Endothelial cell of umbilical vein (primary cell): ENCODE measurements at regions not wholly inside any gene's neighbourhood (a gene's known extent, or its start where the extent isn't known, plus 50 kb on each side); places are given as distances from the start of the nearest gene placed in this dataset.

ENCODE experiments used
- EZH2 ChIP-seq: IDR thresholded peaks from 2 replicates; pipeline ENCODE4 v1.6.1; 2012; ENCODE audit warnings: borderline replicate concordance, low read depth, mild to moderate bottlenecking, moderate library complexity, low read length, inconsistent platforms; ENCODE audit not compliant: severe bottlenecking
- FOS ChIP-seq: IDR thresholded peaks from 2 replicates; pipeline ENCODE4 v1.6.1; 2011; ENCODE audit warnings: mild to moderate bottlenecking, low read length, moderate library complexity, borderline replicate concordance; ENCODE audit not compliant: insufficient read depth
- GATA2 ChIP-seq: IDR thresholded peaks from 2 replicates; pipeline ENCODE4 v1.7.0; 2011; ENCODE audit warnings: low read depth, mild to moderate bottlenecking, moderate library complexity, mixed read lengths, low read length; ENCODE audit not compliant: insufficient read length, insufficient read depth
- JUN ChIP-seq: IDR thresholded peaks from 2 replicates; pipeline ENCODE4 v1.6.1; 2011; ENCODE audit warnings: borderline replicate concordance, low read depth; ENCODE audit not compliant: insufficient read length, insufficient read depth
- MAX ChIP-seq: IDR thresholded peaks from 2 replicates; pipeline ENCODE4 v1.6.1; 2011; ENCODE audit not compliant: insufficient read depth, insufficient read length
- POLR2A ChIP-seq: IDR thresholded peaks from 2 replicates; pipeline ENCODE4 v1.6.1; 2012; ENCODE audit warnings: low read depth, mild to moderate bottlenecking, control low read depth, low read length
- TF ChIP-seq, protein P1 (sequence below), 2 donors: IDR thresholded peaks; 1 replicate in 1 of 2; 2 replicates in 1 of 2; pipeline ENCODE4 v1.5.1; 2011; ENCODE audit warnings: low read length in 2 of 2, mild to moderate bottlenecking in 2 of 2, moderate library complexity in 2 of 2, control low read depth in 1 of 2, inconsistent platforms in 1 of 2, low read depth in 1 of 2; ENCODE audit not compliant: insufficient read depth in 1 of 2; ENCODE audit errors: extremely low read depth in 1 of 2

GRCh38 chr1:189960769-189961168 is 516.9 kb downstream of the BRINP3 start:
- TF ChIP-seq, protein P1, sequence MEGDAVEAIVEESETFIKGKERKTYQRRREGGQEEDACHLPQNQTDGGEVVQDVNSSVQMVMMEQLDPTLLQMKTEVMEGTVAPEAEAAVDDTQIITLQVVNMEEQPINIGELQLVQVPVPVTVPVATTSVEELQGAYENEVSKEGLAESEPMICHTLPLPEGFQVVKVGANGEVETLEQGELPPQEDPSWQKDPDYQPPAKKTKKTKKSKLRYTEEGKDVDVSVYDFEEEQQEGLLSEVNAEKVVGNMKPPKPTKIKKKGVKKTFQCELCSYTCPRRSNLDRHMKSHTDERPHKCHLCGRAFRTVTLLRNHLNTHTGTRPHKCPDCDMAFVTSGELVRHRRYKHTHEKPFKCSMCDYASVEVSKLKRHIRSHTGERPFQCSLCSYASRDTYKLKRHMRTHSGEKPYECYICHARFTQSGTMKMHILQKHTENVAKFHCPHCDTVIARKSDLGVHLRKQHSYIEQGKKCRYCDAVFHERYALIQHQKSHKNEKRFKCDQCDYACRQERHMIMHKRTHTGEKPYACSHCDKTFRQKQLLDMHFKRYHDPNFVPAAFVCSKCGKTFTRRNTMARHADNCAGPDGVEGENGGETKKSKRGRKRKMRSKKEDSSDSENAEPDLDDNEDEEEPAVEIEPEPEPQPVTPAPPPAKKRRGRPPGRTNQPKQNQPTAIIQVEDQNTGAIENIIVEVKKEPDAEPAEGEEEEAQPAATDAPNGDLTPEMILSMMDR (IDR thresholded peaks at IDR 0.05; ENCODE audit: extremely low read depth in 1 of 2, insufficient read depth in 1 of 2, low read depth in 1 of 2, low read length in 2 of 2): no peak
- TF ChIP-seq POLR2A (no peak), FOS (no peak), EZH2 (no peak), MAX (no peak), GATA2 (no peak), JUN (no peak)
